ENCODE measurements at regions not wholly inside any gene's neighbourhood (a gene's known extent, or its start where the extent isn't known, plus 50 kb on each side); places are given as distances from the start of the nearest gene placed in this dataset.

DNA sequence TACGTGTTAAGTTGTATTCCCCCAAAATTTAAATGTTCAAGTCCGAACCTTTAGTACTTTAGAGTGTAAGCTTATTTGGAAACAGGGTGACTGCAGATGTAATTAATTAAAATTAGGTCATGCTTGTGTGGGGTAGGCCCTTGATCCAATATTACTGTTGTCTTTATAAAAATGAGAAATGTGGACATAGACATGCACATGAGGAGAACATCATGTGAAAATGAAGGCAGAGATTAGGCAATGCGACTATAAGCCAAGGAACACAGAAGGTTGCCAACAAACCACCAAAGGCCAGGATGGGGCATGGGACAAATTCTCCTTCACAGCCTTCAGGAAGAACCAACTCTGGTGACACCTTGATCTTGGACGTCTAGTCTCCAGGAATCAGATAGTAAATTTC lies 1698.4 kb upstream of the SLC10A2 start:
- Histone ChIP-seq H3K36me3 (no peaks in the 10 kb centered on the region), H3K4me1 (peaks cover 0 to 5% of the 10 kb centered on the region in 2 donors), H3K27ac (no peak overlapping the region), H3K27me3 (no peaks in the 10 kb centered on the region), H3K9me3 (no peaks in the 10 kb centered on the region), H3K4me3 (replicated peaks in 1 of 3) (no peak overlapping the region)
- TF ChIP-seq, protein P1, sequence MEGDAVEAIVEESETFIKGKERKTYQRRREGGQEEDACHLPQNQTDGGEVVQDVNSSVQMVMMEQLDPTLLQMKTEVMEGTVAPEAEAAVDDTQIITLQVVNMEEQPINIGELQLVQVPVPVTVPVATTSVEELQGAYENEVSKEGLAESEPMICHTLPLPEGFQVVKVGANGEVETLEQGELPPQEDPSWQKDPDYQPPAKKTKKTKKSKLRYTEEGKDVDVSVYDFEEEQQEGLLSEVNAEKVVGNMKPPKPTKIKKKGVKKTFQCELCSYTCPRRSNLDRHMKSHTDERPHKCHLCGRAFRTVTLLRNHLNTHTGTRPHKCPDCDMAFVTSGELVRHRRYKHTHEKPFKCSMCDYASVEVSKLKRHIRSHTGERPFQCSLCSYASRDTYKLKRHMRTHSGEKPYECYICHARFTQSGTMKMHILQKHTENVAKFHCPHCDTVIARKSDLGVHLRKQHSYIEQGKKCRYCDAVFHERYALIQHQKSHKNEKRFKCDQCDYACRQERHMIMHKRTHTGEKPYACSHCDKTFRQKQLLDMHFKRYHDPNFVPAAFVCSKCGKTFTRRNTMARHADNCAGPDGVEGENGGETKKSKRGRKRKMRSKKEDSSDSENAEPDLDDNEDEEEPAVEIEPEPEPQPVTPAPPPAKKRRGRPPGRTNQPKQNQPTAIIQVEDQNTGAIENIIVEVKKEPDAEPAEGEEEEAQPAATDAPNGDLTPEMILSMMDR (IDR thresholded peaks at IDR 0.05), result no peak
- no peak for TF ChIP-seq POLR2A (IDR thresholded peaks at IDR 0.05)
- DNase-seq, result no peak
- intact Hi-C loops (cut with DNase I), result no loop called here
- WGBS, 2 donors, result 84 to 85% methylated on average over 4 of the region's 4 CpGs

DNA sequence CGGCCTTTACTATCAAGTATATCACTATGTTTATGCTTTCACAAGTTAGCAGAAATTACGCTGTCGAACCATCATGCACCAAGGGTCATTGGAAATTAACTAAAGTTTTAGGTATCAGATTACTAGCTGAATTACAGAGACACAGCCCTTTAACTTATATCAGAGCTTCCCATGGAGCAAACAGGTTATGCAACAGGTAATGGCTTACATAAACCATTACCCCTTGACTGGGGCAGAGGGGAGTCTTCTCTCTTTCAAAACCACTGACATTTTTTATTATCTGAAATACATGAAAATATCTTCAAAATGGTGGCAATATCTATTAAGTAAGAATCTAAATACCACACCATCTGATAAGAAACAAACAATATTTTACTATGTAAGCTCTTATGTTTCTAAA lies 1692.9 kb upstream of the SLC10A2 start:
- H3K27me3 ChIP-seq, result no peaks in the 10 kb centered on the region
- TF ChIP-seq POLR2A (IDR thresholded peaks at IDR 0.05), result no peak
- TF ChIP-seq, protein P1 (IDR thresholded peaks at IDR 0.05), result no peak
- WGBS, 2 donors, result 93 to 96% methylated on average over 3 of the region's 3 CpGs
- H3K4me3 ChIP-seq (replicated peaks in 1 of 3), result no peak overlapping the region
- DNase-seq, result no peak
- H3K9me3 ChIP-seq, result no peaks in the 10 kb centered on the region
- H3K27ac ChIP-seq, result no peak overlapping the region
- intact Hi-C loops (cut with DNase I), result no loop called here
- no peaks in the 10 kb centered on the region for H3K36me3 ChIP-seq
- H3K4me1 ChIP-seq, result no peaks in the 10 kb centered on the region

DNA sequence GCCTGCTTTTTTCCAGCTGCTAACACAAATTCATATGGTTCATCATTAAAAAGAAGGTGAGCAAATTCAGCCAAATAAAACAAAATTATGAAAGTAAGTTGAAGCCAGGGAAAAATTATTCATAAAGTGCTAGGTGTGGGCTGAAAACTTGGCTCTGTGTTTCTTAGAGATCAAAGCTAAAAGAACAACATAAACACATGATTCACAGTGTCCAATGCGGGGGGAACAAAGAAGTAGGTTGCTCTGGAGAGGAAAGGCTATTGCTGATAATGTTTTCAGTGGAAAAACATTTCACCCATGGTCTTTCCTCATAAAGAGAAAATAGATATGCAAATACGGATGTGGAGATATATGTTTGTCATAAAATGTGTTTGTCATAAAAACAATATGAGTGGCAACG lies 1691.5 kb upstream of the SLC10A2 start:
- H3K4me1 ChIP-seq, result no peaks in the 10 kb centered on the region
- no peak overlapping the region for H3K4me3 ChIP-seq (replicated peaks in 1 of 3)
- no peaks in the 10 kb centered on the region for H3K9me3 ChIP-seq
- TF ChIP-seq POLR2A (IDR thresholded peaks at IDR 0.05), result no peak
- TF ChIP-seq, protein P1 (IDR thresholded peaks at IDR 0.05), result no peak
- intact Hi-C loops (cut with DNase I), result no loop called here
- no peak for DNase-seq
- 73 to 79% methylated on average over 3 of the region's 3 CpGs for WGBS, 2 donors
- no peaks in the 10 kb centered on the region for H3K27me3 ChIP-seq
- H3K36me3 ChIP-seq, result no peaks in the 10 kb centered on the region
- H3K27ac ChIP-seq, result no peak overlapping the region

DNA sequence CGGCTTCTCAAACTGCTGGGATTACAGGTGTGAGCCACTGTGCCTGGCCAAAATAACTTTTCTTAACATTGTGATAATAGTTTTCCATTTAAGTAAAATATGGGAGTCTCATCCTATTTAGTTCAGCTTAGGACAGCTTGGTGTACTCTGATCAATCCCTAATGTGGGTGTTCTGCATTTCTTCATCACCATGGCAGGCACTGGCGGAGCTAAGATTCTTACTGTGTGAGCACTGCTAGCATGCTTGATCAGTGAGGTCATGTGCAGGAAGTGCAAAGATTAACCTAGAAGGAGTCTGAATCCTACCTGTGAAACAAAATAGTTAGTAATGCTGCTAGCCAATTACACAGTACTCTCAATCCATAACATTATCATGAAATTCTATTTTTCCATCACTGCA lies 1684.2 kb upstream of the SLC10A2 start:
- DNase-seq, result no peak
- no peak for TF ChIP-seq POLR2A (IDR thresholded peaks at IDR 0.05)
- TF ChIP-seq, protein P1 (IDR thresholded peaks at IDR 0.05), result no peak

DNA sequence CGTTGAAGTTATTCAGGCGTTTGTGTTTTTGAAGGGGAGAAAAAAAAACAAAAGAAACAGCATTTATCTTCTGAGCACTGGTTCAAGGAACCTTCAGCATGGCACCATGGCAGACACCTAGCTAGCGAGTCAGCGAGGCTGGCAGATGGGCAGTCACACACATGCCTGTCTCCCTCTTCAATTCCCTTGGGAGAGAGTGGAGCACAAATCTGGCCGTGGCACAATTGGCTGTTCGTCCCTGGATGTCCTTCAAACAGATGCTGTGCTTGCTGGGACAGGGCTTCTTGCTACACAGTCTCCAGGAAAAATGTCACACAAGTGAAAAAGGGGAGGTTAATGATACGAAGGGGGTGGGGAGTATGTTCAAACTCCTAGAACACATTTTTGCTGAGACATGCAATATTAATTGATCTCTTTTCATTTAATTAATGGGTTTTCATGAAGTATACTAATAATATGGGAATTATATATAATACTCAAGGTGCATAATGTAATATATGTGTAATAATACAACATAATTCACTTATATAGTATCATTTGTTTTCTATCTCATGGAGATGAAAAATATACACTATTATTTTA lies 1674.5 kb upstream of the SLC10A2 start:
- DNase-seq, result no peak
- Histone ChIP-seq H3K4me3 (replicated peaks in 1 of 3) (no peak overlapping the region), H3K9me3 (no peaks in the 10 kb centered on the region), H3K4me1 (no peaks in the 10 kb centered on the region), H3K27me3 (no peaks in the 10 kb centered on the region), H3K36me3 (no peaks in the 10 kb centered on the region), H3K27ac (no peak overlapping the region)
- WGBS, 2 donors, result 74 to 75% methylated on average over 7 of the region's 7 CpGs
- TF ChIP-seq, protein P1 (IDR thresholded peaks at IDR 0.05), result no peak
- TF ChIP-seq POLR2A (IDR thresholded peaks at IDR 0.05), result no peak
- intact Hi-C loops (cut with DNase I), result no loop called here

More for the DNA sequence above, 1684.2 kb upstream of the SLC10A2 start:
- Histone ChIP-seq H3K27me3 (no peaks in the 10 kb centered on the region), H3K27ac (no peak overlapping the region), H3K4me3 (replicated peaks in 1 of 3) (no peak overlapping the region), H3K36me3 (no peaks in the 10 kb centered on the region), H3K9me3 (no peaks in the 10 kb centered on the region), H3K4me1 (no peaks in the 10 kb centered on the region)
- intact Hi-C loops (cut with DNase I), result no loop called here
- WGBS, 2 donors, result 96 to 97% methylated on average over 2 of the region's 2 CpGs

Measured in thyroid gland (tissue), 4 donors.